BLaER1 (cell line): ENCODE measurements at regions not wholly inside any gene's neighbourhood (a gene's known extent, or its start where the extent isn't known, plus 50 kb on each side); places are given as distances from the start of the nearest gene placed in this dataset.

Source experiments
- H3K27ac ChIP-seq: shearing (Covaris generic); formaldehyde crosslinking; 2 replicates; pipeline ENCODE4 v1.8.1; 2022
- H3K27me3 ChIP-seq: shearing (Covaris generic); formaldehyde crosslinking; 2 replicates; pipeline ENCODE4 v1.8.1; 2022
- H3K36me3 ChIP-seq: shearing (Covaris generic); formaldehyde crosslinking; 2 replicates; pipeline ENCODE4 v1.8.1; 2022
- H3K4me1 ChIP-seq: shearing (Covaris generic); formaldehyde crosslinking; 2 replicates; pipeline ENCODE4 v1.8.1; 2022
- H3K4me2 ChIP-seq: shearing (Covaris generic); formaldehyde crosslinking; 2 replicates; pipeline ENCODE4 v1.8.1; 2022
- H3K4me3 ChIP-seq: shearing (Covaris generic); formaldehyde crosslinking; 2 replicates; pipeline ENCODE4 v1.8.1; 2022
- H3K9ac ChIP-seq: shearing (Covaris generic); formaldehyde crosslinking; 2 replicates; pipeline ENCODE4 v1.8.1; 2022
- H3K9me3 ChIP-seq: shearing (Covaris generic); formaldehyde crosslinking; 2 replicates; pipeline ENCODE4 v1.8.1; 2022
- H4K20me1 ChIP-seq: shearing (Covaris generic); formaldehyde crosslinking; 2 replicates; pipeline ENCODE4 v1.8.1; 2022
- Cebpa-rat ChIP-seq: shearing (Covaris generic); IDR thresholded peaks from 2 replicates; pipeline ENCODE4 v1.8.1; 2022

- Histone ChIP-seq H3K27ac (no peak overlapping the region), H3K36me3 (no peaks in the 10 kb centered on the region), H3K4me1 (no peaks in the 10 kb centered on the region; the same call in 1 of the 2 replicates), H3K27me3 (no peaks in the 10 kb centered on the region), H4K20me1 (no peaks in the 10 kb centered on the region), H3K9ac (no peak overlapping the region), H3K4me2 (no peak overlapping the region), H3K9me3 (peaks cover 26% of the 10 kb centered on the region), H3K4me3 (no peak overlapping the region)
- no peak for TF ChIP-seq Cebpa-rat
Measured at GRCh38 chr11:62033191-62034035, 66.0 kb upstream of the FTH1 start.

DNA sequence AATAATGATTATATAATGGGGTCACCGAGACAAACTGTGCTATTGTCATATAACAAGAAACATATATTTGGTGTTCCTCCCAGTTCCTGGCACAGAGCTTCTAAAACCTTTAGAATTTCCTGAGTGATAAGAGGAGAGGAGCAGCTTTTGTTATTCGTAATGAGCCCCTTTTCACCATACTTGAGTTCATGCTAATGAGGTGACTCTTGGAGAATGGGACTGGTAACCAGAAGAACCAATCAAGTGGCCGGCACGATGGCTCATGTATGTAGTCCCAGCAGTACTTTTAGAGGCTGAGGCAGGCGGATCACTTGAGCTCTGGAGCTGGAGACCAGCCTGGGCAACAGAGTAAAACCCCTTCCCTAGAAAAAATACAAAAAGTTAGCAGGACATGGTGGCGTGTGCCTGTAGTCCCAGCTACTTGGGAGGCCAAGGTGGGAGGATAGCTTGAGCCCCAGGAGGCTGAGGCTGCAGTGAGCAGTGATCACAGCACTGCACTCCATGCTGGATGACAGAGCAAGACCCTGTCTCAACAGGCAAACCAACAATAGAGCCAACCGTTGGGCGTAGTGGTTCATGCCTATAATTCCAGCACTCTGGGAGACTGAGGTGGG, 62.7 kb upstream of the FTH1 start:
- Histone ChIP-seq H3K27me3 (no peaks in the 10 kb centered on the region), H3K4me2 (no peak overlapping the region), H3K4me3 (no peak overlapping the region), H3K4me1 (peaks cover 10% of the 10 kb centered on the region), H3K27ac (no peak overlapping the region), H3K9ac (no peak overlapping the region), H3K9me3 (peaks cover 35% of the 10 kb centered on the region), H3K36me3 (no peaks in the 10 kb centered on the region), H4K20me1 (no peaks in the 10 kb centered on the region)
- TF ChIP-seq Cebpa-rat: no peak

GRCh38 chr11:62026739-62027370, 59.4 kb upstream of the FTH1 start:
- Histone ChIP-seq H3K4me1 (peaks cover 15% of the 10 kb centered on the region), H3K36me3 (no peaks in the 10 kb centered on the region), H3K4me3 (no peak overlapping the region), H3K27ac (no peak overlapping the region), H3K27me3 (no peaks in the 10 kb centered on the region), H4K20me1 (no peaks in the 10 kb centered on the region), H3K4me2 (no peak overlapping the region), H3K9ac (no peak overlapping the region), H3K9me3 (peaks cover 19% of the 10 kb centered on the region)
- TF ChIP-seq Cebpa-rat: no peak

DNA sequence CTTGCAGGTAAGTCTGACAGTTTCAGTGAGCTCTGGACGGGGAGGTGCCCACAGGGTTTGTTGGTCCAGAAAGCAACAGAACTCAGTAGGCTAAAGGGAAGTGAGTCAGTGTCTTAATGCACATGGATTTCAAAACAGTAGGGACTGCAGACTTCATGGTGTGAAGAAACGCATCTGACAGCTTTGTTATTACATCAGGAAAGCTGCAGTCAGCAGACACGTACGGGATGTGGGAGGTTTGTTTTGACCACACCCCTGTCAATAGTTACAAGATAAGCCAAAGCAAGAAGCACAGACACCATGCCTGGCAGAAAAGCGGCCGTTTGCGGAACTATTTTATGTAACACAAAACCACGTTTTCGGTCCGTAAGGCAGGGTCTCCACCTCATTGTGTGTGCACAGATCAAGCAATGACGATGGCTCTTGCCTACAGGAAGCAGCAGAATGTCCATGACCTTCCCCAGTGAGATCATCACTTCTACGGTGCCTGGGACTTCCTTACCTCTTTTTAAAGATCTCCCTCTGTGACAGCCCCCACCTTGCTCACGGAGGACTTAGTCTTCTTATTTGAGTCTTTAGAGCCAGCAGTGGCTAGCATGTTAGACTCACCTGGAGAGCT, 58.2 kb upstream of the FTH1 start:
- H3K9me3 ChIP-seq: peaks cover 32% of the 10 kb centered on the region
- no peaks in the 10 kb centered on the region for H4K20me1 ChIP-seq
- H3K27me3 ChIP-seq: no peaks in the 10 kb centered on the region
- H3K27ac ChIP-seq: no peak overlapping the region
- no peaks in the 10 kb centered on the region for H3K36me3 ChIP-seq
- peaks cover 15% of the 10 kb centered on the region for H3K4me1 ChIP-seq
- no peak overlapping the region for H3K9ac ChIP-seq
- TF ChIP-seq Cebpa-rat: no peak
- H3K4me2 ChIP-seq: peak overlapping the region; percentile 64
- H3K4me3 ChIP-seq: no peak overlapping the region

GRCh38 chr11:62024936-62025486, 57.6 kb upstream of the FTH1 start:
- Histone ChIP-seq H3K4me3 (no peak overlapping the region), H3K27ac (no peak overlapping the region), H4K20me1 (no peaks in the 10 kb centered on the region), H3K36me3 (no peaks in the 10 kb centered on the region), H3K4me2 (peak overlapping the region; percentile 64), H3K27me3 (no peaks in the 10 kb centered on the region), H3K4me1 (peaks cover 15% of the 10 kb centered on the region), H3K9ac (no peak overlapping the region), H3K9me3 (peaks cover 38% of the 10 kb centered on the region)
- TF ChIP-seq Cebpa-rat: no peak

DNA sequence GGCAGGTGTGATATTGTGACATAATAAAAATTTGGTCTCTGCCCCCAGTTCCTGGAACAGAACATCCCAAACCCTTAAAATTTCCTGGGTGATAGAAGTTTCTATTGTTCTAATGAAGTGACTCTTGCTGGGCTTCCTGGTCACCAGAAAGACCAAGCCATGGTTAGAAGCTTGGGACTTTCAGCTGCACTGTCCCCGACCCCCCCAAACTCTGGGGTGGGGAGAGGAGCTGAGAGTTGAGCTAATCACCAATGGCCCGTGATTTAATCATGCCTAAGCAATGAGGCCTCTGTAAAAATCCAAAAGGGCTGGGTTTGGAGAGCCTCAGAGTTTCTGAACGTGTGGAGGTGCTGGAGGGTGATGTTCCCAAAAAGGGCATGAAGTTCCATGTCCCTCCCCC, 54.8 kb upstream of the FTH1 start:
- H3K36me3 ChIP-seq: no peaks in the 10 kb centered on the region
- H3K4me3 ChIP-seq: no peak overlapping the region
- no peak overlapping the region for H3K9ac ChIP-seq
- no peaks in the 10 kb centered on the region for H4K20me1 ChIP-seq
- no peak overlapping the region for H3K4me2 ChIP-seq
- peaks cover 26% of the 10 kb centered on the region for H3K4me1 ChIP-seq
- no peak overlapping the region for H3K27ac ChIP-seq
- H3K9me3 ChIP-seq: peaks cover 37% of the 10 kb centered on the region
- TF ChIP-seq Cebpa-rat: no peak
- H3K27me3 ChIP-seq: no peaks in the 10 kb centered on the region

DNA sequence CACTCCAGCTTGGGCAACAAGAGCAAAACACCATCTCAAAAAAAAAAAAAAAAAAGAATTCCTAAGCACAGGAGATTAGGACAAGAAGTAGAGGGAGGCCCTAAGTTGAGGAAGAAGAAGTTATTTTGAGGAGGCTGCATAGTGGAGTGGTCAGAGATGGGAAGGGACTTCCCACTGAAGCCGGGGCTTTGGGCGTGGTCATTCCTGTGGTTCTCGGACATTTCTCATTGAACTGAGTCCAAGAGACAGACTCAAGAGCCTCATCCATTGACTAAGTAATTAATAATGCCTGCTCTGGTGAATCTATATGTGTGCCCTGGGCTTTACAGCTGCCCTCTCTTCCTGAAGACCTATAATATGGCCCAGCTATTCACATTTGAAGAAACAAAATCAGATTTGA, 53.2 kb upstream of the FTH1 start:
- Histone ChIP-seq H3K27ac (no peak overlapping the region), H3K27me3 (no peaks in the 10 kb centered on the region), H3K9ac (no peak overlapping the region), H3K36me3 (no peaks in the 10 kb centered on the region), H4K20me1 (no peaks in the 10 kb centered on the region), H3K4me2 (no peak overlapping the region), H3K4me1 (peaks cover 32% of the 10 kb centered on the region), H3K9me3 (peaks cover 28% of the 10 kb centered on the region), H3K4me3 (no peak overlapping the region)
- TF ChIP-seq Cebpa-rat: no peak

GRCh38 chr11:62018981-62019664, 51.7 kb upstream of the FTH1 start:
- no peaks in the 10 kb centered on the region for H3K36me3 ChIP-seq
- peak overlapping the region; percentile 25; the same call in 1 of the 2 replicates for H3K4me2 ChIP-seq
- H3K9me3 ChIP-seq: peaks cover 28% of the 10 kb centered on the region
- no peak overlapping the region for H3K9ac ChIP-seq
- peak overlapping the region; percentile 44; the same call in 1 of the 2 replicates for H3K27ac ChIP-seq
- no peaks in the 10 kb centered on the region for H3K27me3 ChIP-seq
- TF ChIP-seq Cebpa-rat: no peak
- H3K4me1 ChIP-seq: peaks cover 30% of the 10 kb centered on the region
- no peaks in the 10 kb centered on the region for H4K20me1 ChIP-seq
- H3K4me3 ChIP-seq: no peak overlapping the region

- no peak overlapping the region for H3K9ac ChIP-seq
- H4K20me1 ChIP-seq: no peaks in the 10 kb centered on the region
- no peak overlapping the region for H3K4me3 ChIP-seq
- H3K4me2 ChIP-seq: no peak overlapping the region
- H3K4me1 ChIP-seq: peaks cover 31% of the 10 kb centered on the region
- no peaks in the 10 kb centered on the region for H3K27me3 ChIP-seq
- peaks cover 28% of the 10 kb centered on the region for H3K9me3 ChIP-seq
- H3K27ac ChIP-seq: no peak overlapping the region
- no peak for TF ChIP-seq Cebpa-rat
- no peaks in the 10 kb centered on the region for H3K36me3 ChIP-seq
Measured at GRCh38 chr11:62017878-62018655, 50.6 kb upstream of the FTH1 start.
